ENCODE measurements at regions not wholly inside any gene's neighbourhood (a gene's known extent, or its start where the extent isn't known, plus 50 kb on each side); places are given as distances from the start of the nearest gene placed in this dataset.

GRCh38 chr18:1848716-1849115, 722.6 kb downstream of the METTL4 start:
- TF ChIP-seq CTCF (IDR thresholded peaks at IDR 0.05) (no peak), POLR2A (IDR thresholded peaks at IDR 0.05) (no peak)

Measured in right lobe of liver (tissue), 4 donors.